GM12873 (cell line): ENCODE measurements at regions not wholly inside any gene's neighbourhood (a gene's known extent, or its start where the extent isn't known, plus 50 kb on each side); places are given as distances from the start of the nearest gene placed in this dataset.

Experiments used
- CTCF ChIP-seq: IDR thresholded peaks from 2 replicates; pipeline ENCODE4 v1.5.1; 2012; ENCODE audit warnings: low read depth, mild to moderate bottlenecking, moderate library complexity, low read length, control low read depth; ENCODE audit not compliant: insufficient read depth; ENCODE audit errors: missing control alignments

DNA sequence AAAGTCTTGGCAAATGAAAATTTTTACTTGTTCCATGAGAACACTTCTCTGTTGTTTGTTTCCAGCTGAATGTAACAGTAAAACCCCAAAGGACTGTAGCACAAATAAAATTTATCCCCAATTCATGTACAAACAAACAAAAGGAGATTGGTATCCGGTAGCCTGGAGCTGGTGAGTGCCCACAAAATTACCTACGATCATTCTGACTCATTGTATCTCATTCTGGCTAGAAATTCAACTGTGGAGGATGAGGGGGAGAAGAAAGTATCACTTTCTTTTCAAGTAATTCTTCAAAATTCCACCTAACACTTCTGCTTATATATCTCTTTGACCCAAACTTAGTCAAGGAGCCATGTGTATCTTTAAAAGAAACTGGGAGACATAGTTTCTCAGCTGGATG, 268.5 kb downstream of the ALG10B start:
- no peak for TF ChIP-seq CTCF

- TF ChIP-seq CTCF: no peak
Observed at GRCh38 chr12:38586789-38587188, 270.2 kb downstream of the ALG10B start.

DNA sequence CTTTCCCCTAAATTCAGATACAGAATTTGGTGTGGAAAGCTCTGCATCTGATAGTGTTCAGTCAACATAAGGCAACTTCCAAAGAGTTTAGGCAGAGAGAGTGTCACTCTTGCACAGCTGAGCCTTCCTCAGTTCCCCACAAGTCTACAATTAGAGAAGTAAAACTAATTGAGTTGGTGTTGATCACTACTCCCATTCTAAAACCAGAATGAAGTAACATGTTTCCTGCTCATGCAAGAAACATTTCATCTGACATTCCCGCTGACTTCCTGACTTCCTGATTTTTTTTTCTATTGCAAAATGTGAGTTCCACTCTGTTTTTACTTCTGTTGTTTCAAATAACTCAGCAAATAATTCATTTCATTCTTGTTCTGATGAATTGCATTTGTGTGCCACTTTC, 271.0 kb downstream of the ALG10B start:
- TF ChIP-seq CTCF: no peak

- TF ChIP-seq CTCF: no peak
Observed at GRCh38 chr12:38588624-38589305, 272.2 kb downstream of the ALG10B start.

DNA sequence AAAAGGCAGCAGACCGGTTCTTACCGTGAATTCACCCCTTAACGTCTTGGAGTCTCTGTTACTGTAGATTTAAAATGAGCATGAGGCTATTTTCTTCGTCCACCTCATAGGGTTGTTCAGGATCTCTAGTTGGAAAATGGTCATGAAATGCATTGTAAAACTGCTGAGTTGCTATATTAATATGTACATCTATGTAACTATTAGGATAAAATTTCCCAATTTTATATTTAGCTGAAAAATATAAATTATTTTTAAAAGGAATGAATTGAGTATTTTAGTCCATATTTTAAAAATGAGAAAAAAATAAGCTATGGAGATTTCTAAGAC, 272.7 kb downstream of the ALG10B start:
- no peak for TF ChIP-seq CTCF

GRCh38 chr12:38601949-38602348, 285.4 kb downstream of the ALG10B start:
- no peak for TF ChIP-seq CTCF
